ENCODE measurements at regions not wholly inside any gene's neighbourhood (a gene's known extent, or its start where the extent isn't known, plus 50 kb on each side); places are given as distances from the start of the nearest gene placed in this dataset.

- intact Hi-C loops (cut with micrococcal nuclease), result no loop called here
- Mint-ChIP-seq H3K27ac (no peak overlapping the region), H3K4me1 (ENCODE audit: low read depth) (no peaks in the 10 kb centered on the region)
Measured at GRCh38 chr6:122102026-122102425, 297.4 kb upstream of the HSF2 start.

GRCh38 chr6:122107256-122107852 lies 292.1 kb upstream of the HSF2 start:
- Mint-ChIP-seq H3K27me3 (ENCODE audit: low read depth) (no peaks in the 10 kb centered on the region), H3K9me3 (no peaks in the 10 kb centered on the region), H3K36me3 (ENCODE audit: low read depth) (no peaks in the 10 kb centered on the region), H3K4me1 (ENCODE audit: low read depth) (no peaks in the 10 kb centered on the region), H3K4me3 (ENCODE audit: low read depth) (no peak overlapping the region), H3K27ac (no peak overlapping the region)
- intact Hi-C loops (cut with micrococcal nuclease), result no loop called here
- DNase-seq (ENCODE audit: low spot score), result no peak

More at GRCh38 chr6:122102026-122102425, 297.4 kb upstream of the HSF2 start:
- Mint-ChIP-seq H3K9me3 (no peaks in the 10 kb centered on the region), H3K36me3 (ENCODE audit: low read depth) (no peaks in the 10 kb centered on the region), H3K27me3 (ENCODE audit: low read depth) (no peaks in the 10 kb centered on the region), H3K4me3 (ENCODE audit: low read depth) (no peak overlapping the region)
- DNase-seq (ENCODE audit: low spot score), result no peak

GRCh38 chr6:122109075-122109474 lies 290.4 kb upstream of the HSF2 start:
- Mint-ChIP-seq H3K27me3 (ENCODE audit: low read depth) (no peaks in the 10 kb centered on the region), H3K4me1 (ENCODE audit: low read depth) (no peaks in the 10 kb centered on the region), H3K27ac (no peak overlapping the region), H3K4me3 (ENCODE audit: low read depth) (no peak overlapping the region), H3K36me3 (ENCODE audit: low read depth) (no peaks in the 10 kb centered on the region), H3K9me3 (no peaks in the 10 kb centered on the region)
- intact Hi-C loops (cut with micrococcal nuclease), result no loop called here
- DNase-seq (ENCODE audit: low spot score), result no peak

DNA sequence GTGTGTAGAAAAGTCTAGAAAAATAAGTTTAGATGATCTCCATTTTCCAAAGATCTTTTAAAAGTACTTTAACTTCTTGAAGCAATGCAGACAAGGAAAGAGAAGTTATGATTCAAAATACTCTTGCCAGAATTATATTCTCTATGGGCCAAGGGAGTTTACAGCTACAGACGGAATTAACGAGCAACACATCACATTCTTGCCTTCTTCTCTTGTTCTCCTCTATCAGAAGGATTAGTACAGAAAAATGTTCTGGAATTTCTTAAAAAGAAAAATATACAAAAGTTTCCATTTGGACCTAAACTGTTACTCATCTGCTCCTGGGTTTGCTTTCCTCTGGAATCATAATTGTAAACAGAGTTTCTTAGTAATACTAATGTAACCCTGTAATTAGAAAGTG lies 284.7 kb upstream of the HSF2 start:
- intact Hi-C loops (cut with micrococcal nuclease), result no loop called here
- Mint-ChIP-seq H3K27me3 (ENCODE audit: low read depth) (no peaks in the 10 kb centered on the region), H3K9me3 (no peaks in the 10 kb centered on the region), H3K27ac (no peak overlapping the region), H3K4me3 (ENCODE audit: low read depth) (no peak overlapping the region), H3K36me3 (ENCODE audit: low read depth) (no peaks in the 10 kb centered on the region), H3K4me1 (ENCODE audit: low read depth) (no peaks in the 10 kb centered on the region)
- DNase-seq (ENCODE audit: low spot score), result no peak

DNA sequence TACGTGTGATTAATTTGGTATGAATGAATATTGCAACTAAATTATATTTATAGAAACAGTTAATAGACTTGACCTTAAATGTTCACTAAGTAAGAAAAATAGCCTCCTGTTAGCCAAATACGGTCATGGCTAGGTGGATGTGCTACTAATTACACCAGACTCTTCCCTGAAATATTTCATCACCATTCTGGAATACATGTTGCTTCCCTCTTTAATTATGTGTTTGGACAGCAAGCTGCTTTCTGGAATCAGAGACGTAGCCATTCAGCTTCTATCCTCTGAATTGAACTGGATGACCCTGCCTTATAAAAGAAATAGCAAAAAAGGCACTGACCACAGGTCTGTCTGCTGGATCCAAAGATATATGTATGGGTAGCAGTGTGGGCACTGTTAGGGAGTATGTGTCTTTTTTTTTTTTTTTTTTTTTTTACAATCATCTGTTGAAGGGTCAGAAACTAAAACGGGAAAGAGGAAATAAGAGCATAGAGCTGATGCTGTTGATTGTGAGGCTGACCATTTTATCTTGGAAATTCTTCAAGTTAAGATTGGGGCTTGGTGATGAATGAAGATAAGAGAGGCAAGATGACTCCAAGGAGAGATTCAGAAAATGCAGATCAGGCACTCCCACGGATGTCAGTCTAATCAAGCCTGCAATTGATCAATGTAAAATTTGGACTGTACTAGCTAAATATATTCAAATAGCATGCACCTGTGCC lies 283.2 kb upstream of the HSF2 start:
- H3K9me3 Mint-ChIP-seq, result no peaks in the 10 kb centered on the region
- H3K36me3 Mint-ChIP-seq (ENCODE audit: low read depth), result no peaks in the 10 kb centered on the region
- no peaks in the 10 kb centered on the region for H3K4me1 Mint-ChIP-seq (ENCODE audit: low read depth)
- DNase-seq (ENCODE audit: low spot score), result no peak
- H3K27ac Mint-ChIP-seq, result no peak overlapping the region
- no peak overlapping the region for H3K4me3 Mint-ChIP-seq (ENCODE audit: low read depth)
- intact Hi-C loops (cut with micrococcal nuclease), result no loop called here
- no peaks in the 10 kb centered on the region for H3K27me3 Mint-ChIP-seq (ENCODE audit: low read depth)

GRCh38 chr6:122116835-122117627 lies 282.4 kb upstream of the HSF2 start:
- Mint-ChIP-seq H3K27ac (no peak overlapping the region), H3K4me3 (ENCODE audit: low read depth) (no peak overlapping the region), H3K36me3 (ENCODE audit: low read depth) (no peaks in the 10 kb centered on the region), H3K4me1 (ENCODE audit: low read depth) (no peaks in the 10 kb centered on the region), H3K9me3 (no peaks in the 10 kb centered on the region), H3K27me3 (ENCODE audit: low read depth) (no peaks in the 10 kb centered on the region)
- no peak for DNase-seq (ENCODE audit: low spot score)
- intact Hi-C loops (cut with micrococcal nuclease), result no loop called here

DNA sequence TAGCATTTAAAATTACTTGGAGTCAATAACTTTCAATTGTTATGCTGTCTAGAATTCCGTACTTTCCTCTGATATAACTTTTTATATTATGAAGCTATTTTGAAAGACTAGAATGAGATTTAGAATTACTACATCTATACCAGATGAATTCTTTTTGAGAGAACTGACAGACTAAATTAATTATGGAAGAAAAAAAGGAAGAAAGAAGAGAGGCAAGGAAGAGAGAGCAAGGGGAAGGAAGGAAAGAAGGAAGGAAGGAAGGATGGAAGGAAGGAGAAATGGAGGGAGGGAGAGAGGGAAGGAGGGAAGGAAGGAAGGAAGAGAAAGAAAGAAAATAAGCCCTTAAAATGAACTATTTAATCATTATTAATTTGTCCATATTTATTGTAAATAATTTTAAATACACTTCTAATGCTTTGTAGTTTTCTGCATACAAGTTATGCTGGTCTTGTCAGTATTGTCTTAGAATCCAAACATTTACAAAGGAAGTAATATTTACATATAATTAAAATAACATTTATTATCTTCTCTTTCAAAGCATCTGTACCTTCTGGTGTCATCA lies 280.4 kb upstream of the HSF2 start:
- intact Hi-C loops (cut with micrococcal nuclease), result no loop called here
- no peak overlapping the region for H3K27ac Mint-ChIP-seq

GRCh38 chr6:122122202-122122601 lies 277.2 kb upstream of the HSF2 start:
- no peaks in the 10 kb centered on the region for H3K9me3 Mint-ChIP-seq
- H3K4me3 Mint-ChIP-seq (ENCODE audit: low read depth), result no peak overlapping the region
- no peaks in the 10 kb centered on the region for H3K27me3 Mint-ChIP-seq (ENCODE audit: low read depth)
- no peak for DNase-seq (ENCODE audit: low spot score)
- H3K36me3 Mint-ChIP-seq (ENCODE audit: low read depth), result no peaks in the 10 kb centered on the region
- intact Hi-C loops (cut with micrococcal nuclease), result no loop called here
- no peaks in the 10 kb centered on the region for H3K4me1 Mint-ChIP-seq (ENCODE audit: low read depth)
- H3K27ac Mint-ChIP-seq, result no peak overlapping the region

More for the DNA sequence above, 280.4 kb upstream of the HSF2 start:
- DNase-seq (ENCODE audit: low spot score), result no peak
- no peak overlapping the region for H3K4me3 Mint-ChIP-seq (ENCODE audit: low read depth)
- no peaks in the 10 kb centered on the region for H3K27me3 Mint-ChIP-seq (ENCODE audit: low read depth)
- no peaks in the 10 kb centered on the region for H3K9me3 Mint-ChIP-seq
- H3K4me1 Mint-ChIP-seq (ENCODE audit: low read depth), result no peaks in the 10 kb centered on the region
- no peaks in the 10 kb centered on the region for H3K36me3 Mint-ChIP-seq (ENCODE audit: low read depth)

DNA sequence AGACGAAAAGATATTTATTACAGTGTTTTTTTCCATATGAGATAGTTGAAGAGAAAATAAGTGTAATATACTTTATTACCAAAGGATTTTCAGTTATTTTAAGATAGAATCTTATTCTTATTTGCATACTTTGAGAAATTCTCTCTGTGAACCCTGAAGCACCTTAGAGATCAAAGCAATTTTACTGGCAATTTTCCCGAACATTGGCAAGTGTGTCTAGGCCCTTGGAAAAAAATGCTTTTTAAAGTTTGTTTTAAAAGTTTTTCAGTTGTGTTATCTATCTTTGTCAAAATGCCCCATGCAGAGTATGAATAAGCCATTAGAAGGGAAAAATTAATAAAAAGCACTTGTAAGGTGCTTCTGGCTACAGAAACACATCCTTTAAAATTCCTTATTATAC lies 276.8 kb upstream of the HSF2 start:
- no peak for DNase-seq (ENCODE audit: low spot score)
- Mint-ChIP-seq H3K4me1 (ENCODE audit: low read depth) (no peaks in the 10 kb centered on the region), H3K27ac (no peak overlapping the region), H3K9me3 (no peaks in the 10 kb centered on the region), H3K27me3 (ENCODE audit: low read depth) (no peaks in the 10 kb centered on the region), H3K36me3 (ENCODE audit: low read depth) (no peaks in the 10 kb centered on the region), H3K4me3 (ENCODE audit: low read depth) (no peak overlapping the region)
- intact Hi-C loops (cut with micrococcal nuclease), result no loop called here

GRCh38 chr6:122124908-122125307 lies 274.5 kb upstream of the HSF2 start:
- DNase-seq (ENCODE audit: low spot score), result no peak
- Mint-ChIP-seq H3K4me3 (ENCODE audit: low read depth) (no peak overlapping the region), H3K36me3 (ENCODE audit: low read depth) (no peaks in the 10 kb centered on the region), H3K27ac (no peak overlapping the region), H3K4me1 (ENCODE audit: low read depth) (no peaks in the 10 kb centered on the region), H3K9me3 (no peaks in the 10 kb centered on the region), H3K27me3 (ENCODE audit: low read depth) (no peaks in the 10 kb centered on the region)
- intact Hi-C loops (cut with micrococcal nuclease), result no loop called here

- Mint-ChIP-seq H3K27ac (no peak overlapping the region), H3K9me3 (no peaks in the 10 kb centered on the region), H3K27me3 (ENCODE audit: low read depth) (no peaks in the 10 kb centered on the region), H3K4me3 (ENCODE audit: low read depth) (no peak overlapping the region), H3K36me3 (ENCODE audit: low read depth) (no peaks in the 10 kb centered on the region), H3K4me1 (ENCODE audit: low read depth) (peaks cover 2% of the 10 kb centered on the region)
- intact Hi-C loops (cut with micrococcal nuclease), result no loop called here
- DNase-seq (ENCODE audit: low spot score), result no peak
Measured at GRCh38 chr6:122126894-122127293, 272.6 kb upstream of the HSF2 start.

DNA sequence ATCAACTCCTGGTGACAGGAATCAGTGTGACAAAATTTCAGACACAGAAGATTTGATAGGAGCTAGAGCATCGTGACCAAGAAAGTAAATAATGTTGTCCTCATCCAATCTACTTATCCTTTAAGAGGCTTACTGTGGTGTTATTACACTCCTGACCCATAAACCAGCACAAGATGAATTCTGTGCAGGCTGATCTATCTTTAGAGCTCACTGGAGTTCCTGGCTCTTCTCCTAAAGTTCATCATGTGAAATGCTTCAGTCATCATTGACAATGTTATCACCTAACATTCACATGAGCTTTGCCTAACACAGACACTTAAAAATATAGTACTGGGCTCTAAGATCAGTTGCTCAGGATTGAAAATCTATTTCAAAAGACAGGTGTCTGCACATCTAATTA lies 271.0 kb upstream of the HSF2 start:
- Mint-ChIP-seq H3K27me3 (ENCODE audit: low read depth) (no peaks in the 10 kb centered on the region), H3K27ac (no peak overlapping the region), H3K4me1 (ENCODE audit: low read depth) (peaks cover 2% of the 10 kb centered on the region), H3K9me3 (no peaks in the 10 kb centered on the region), H3K4me3 (ENCODE audit: low read depth) (no peak overlapping the region), H3K36me3 (ENCODE audit: low read depth) (no peaks in the 10 kb centered on the region)
- no peak for DNase-seq (ENCODE audit: low spot score)
- intact Hi-C loops (cut with micrococcal nuclease), result no loop called here

All from activated T-helper 2 cell treated with anti-CD3 and anti-CD28 coated beads, Interferon-gamma antibody, Interleukin-2, Interleukin-4, amounts not matched to agents 10 μg/mL and 5 μg/mL and 100 μg/mL, durations not matched to agents 14 hours and 24 hours and 36 hours (primary cell).